Hepatocyte (in vitro differentiated cells): ENCODE measurements at regions not wholly inside any gene's neighbourhood (a gene's known extent, or its start where the extent isn't known, plus 50 kb on each side); places are given as distances from the start of the nearest gene placed in this dataset. TPM values are rescaled to one million over a fixed set of nuclear protein-coding genes. Genes with fewer than 3 reads are reported as not detected.

Source experiments
- DNase-seq: peaks from one replicate; pipeline ENCODE4 v3.0.0-alpha.2; 2016; ENCODE audit warnings: low spot score
- H2AFZ ChIP-seq: fragments of 200-600 bp; sonication (generic); 2 replicates; pipeline ENCODE4 v1.6.0; 2016; ENCODE audit warnings: antibody characterized with exemption, mild to moderate bottlenecking
- H3K27ac ChIP-seq: fragments of 200-600 bp; sonication (generic); 2 replicates; pipeline ENCODE4 v1.5.1; 2016; ENCODE audit warnings: mild to moderate bottlenecking
- H3K27me3 ChIP-seq: fragments of 200-600 bp; sonication (generic); 2 replicates; pipeline ENCODE4 v1.6.1; 2016
- H3K36me3 ChIP-seq: fragments of 200-600 bp; sonication (generic); replicated peaks from 2 replicates; pipeline ENCODE4 v1.5.1; 2016; ENCODE audit warnings: low read depth; ENCODE audit not compliant: insufficient read depth
- H3K4me1 ChIP-seq: fragments of 200-600 bp; sonication (generic); 2 replicates; pipeline ENCODE4 v1.5.1; 2016; ENCODE audit warnings: mild to moderate bottlenecking, moderate library complexity; ENCODE audit not compliant: insufficient read depth
- H3K4me2 ChIP-seq: fragments of 200-600 bp; sonication (generic); 2 replicates; pipeline ENCODE4 v1.6.0; 2016
- H3K4me3 ChIP-seq: fragments of 200-600 bp; sonication (generic); 2 replicates; pipeline ENCODE4 v1.5.1; 2016; ENCODE audit warnings: mild to moderate bottlenecking
- H3K79me2 ChIP-seq: fragments of 200-600 bp; sonication (generic); 2 replicates; pipeline ENCODE4 v1.6.0; 2017; ENCODE audit warnings: mild to moderate bottlenecking
- H3K9me2 ChIP-seq: fragments of 200-600 bp; sonication (generic); replicated peaks from 2 replicates; pipeline ENCODE4 v1.6.0; 2017; ENCODE audit warnings: mild to moderate bottlenecking; ENCODE audit not compliant: insufficient read depth
- H3K9me3 ChIP-seq: fragments of 200-600 bp; sonication (generic); 2 replicates; pipeline ENCODE4 v1.5.1; 2016; ENCODE audit warnings: low read depth, mild to moderate bottlenecking
- H4K20me1 ChIP-seq: fragments of 200-600 bp; sonication (generic); 2 replicates; pipeline ENCODE4 v1.6.0; 2016; ENCODE audit warnings: mild to moderate bottlenecking; ENCODE audit not compliant: insufficient read depth, poor library complexity, severe bottlenecking
- CTCF ChIP-seq: fragments of 200-600 bp; sonication (generic); IDR thresholded peaks from 2 replicates; pipeline ENCODE4 v1.5.1; 2016; ENCODE audit warnings: antibody characterized with exemption, mild to moderate bottlenecking; ENCODE audit not compliant: poor library complexity
- EZH2 ChIP-seq: fragments of 200-600 bp; sonication (generic); IDR thresholded peaks from 2 replicates; pipeline ENCODE4 v1.6.1; 2016; ENCODE audit warnings: antibody characterized with exemption, mild to moderate bottlenecking, borderline replicate concordance
- EZH2phosphoT487 ChIP-seq: fragments of 200-600 bp; sonication (generic); IDR thresholded peaks from one replicate; pipeline ENCODE4 v1.6.1; 2018; ENCODE audit warnings: antibody characterized with exemption, mild to moderate bottlenecking, low read depth, moderate library complexity; ENCODE audit not compliant: unreplicated experiment, severe bottlenecking
- whole genome bisulfite sequencing: methylation state at CpG from one replicate; pipeline ENCODE4 v1.1.6; 2016; ENCODE audit warnings: low lambda C conversion rate; ENCODE audit errors: missing lambda C conversion rate; 5-methylcytosine and 5-hydroxymethylcytosine counted together
- small RNA-seq: library from RNA; depleted of rRNA; stranded (forward); fragments of <200 nt; gene quantifications from one replicate; pipeline ENCODE3, GENCODE V24; 2014

GRCh38 chr14:103282932-103283331 lies 51.1 kb upstream of the EIF5 start:
- H3K4me3 ChIP-seq: no peak overlapping the region
- WGBS: 84% methylated on average over 5 of the region's 5 CpGs
- DNase-seq: no peak
- H3K9me3 ChIP-seq: no peaks in the 10 kb centered on the region
- no peaks in the 10 kb centered on the region for H3K36me3 ChIP-seq
- peaks cover 8% of the 10 kb centered on the region for H3K4me1 ChIP-seq
- no peaks in the 10 kb centered on the region for H4K20me1 ChIP-seq
- H3K9me2 ChIP-seq: no peaks in the 10 kb centered on the region
- H2AFZ ChIP-seq: no peak overlapping the region
- no peak overlapping the region for H3K4me2 ChIP-seq
- H3K79me2 ChIP-seq: no peaks in the 10 kb centered on the region
- TF ChIP-seq EZH2: no peak
- no peak for TF ChIP-seq CTCF
- TF ChIP-seq EZH2phosphoT487: no peak
- H3K27me3 ChIP-seq: peaks cover 10% of the 10 kb centered on the region
- no peak overlapping the region for H3K27ac ChIP-seq

- Histone ChIP-seq H3K27ac (peak overlapping the region; percentile 31), H2AFZ (no peak overlapping the region), H3K4me1 (peaks cover 2% of the 10 kb centered on the region), H3K36me3 (no peaks in the 10 kb centered on the region), H3K4me3 (no peak overlapping the region), H3K9me2 (no peaks in the 10 kb centered on the region), H3K9me3 (no peaks in the 10 kb centered on the region), H3K27me3 (peaks cover 5% of the 10 kb centered on the region), H3K4me2 (no peak overlapping the region), H4K20me1 (no peaks in the 10 kb centered on the region), H3K79me2 (no peaks in the 10 kb centered on the region)
- TF ChIP-seq EZH2phosphoT487: no peak
- TF ChIP-seq EZH2: no peak
- TF ChIP-seq CTCF: no peak
- 80% methylated on average over 12 of the region's 12 CpGs for WGBS
- no peak for DNase-seq
Observed at GRCh38 chr14:103283916-103284315, 50.1 kb upstream of the EIF5 start.

Small RNAs in the stretch of these regions (small RNA-seq; reads per million reads assigned to genes)
- not detected for gene AL161669.2
